ENCODE measurements at regions not wholly inside any gene's neighbourhood (a gene's known extent, or its start where the extent isn't known, plus 50 kb on each side); places are given as distances from the start of the nearest gene placed in this dataset.

DNA sequence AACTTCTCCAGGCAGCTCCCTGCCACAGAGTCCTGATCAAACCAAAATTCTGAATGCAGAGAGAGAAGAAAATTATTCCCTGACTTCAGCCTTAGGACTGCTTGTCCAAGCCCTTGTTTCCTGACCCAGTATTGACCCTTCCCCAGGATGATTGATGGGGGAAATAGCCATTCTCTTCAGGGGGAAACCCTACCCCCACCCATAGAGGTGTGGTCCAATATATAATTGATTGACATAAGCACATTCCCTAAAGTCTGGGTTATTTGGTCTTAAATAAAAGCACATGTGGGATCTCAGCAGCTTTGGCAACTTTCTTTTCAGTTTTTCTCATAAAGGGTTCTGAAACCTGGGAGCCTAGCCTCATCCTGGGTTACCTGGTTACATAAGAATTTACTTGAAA, 201.2 kb upstream of the DDHD1 start:
- H3K4me1 ChIP-seq (ENCODE audit: insufficient read depth), result peaks cover 4% of the 10 kb centered on the region
- DNase-seq, result no peak
- H3K36me3 ChIP-seq, result no peaks in the 10 kb centered on the region
- intact Hi-C loops (cut with DNase I), result no loop called here
- H3K4me3 ChIP-seq, result no peak overlapping the region
- TF ChIP-seq, protein P1, sequence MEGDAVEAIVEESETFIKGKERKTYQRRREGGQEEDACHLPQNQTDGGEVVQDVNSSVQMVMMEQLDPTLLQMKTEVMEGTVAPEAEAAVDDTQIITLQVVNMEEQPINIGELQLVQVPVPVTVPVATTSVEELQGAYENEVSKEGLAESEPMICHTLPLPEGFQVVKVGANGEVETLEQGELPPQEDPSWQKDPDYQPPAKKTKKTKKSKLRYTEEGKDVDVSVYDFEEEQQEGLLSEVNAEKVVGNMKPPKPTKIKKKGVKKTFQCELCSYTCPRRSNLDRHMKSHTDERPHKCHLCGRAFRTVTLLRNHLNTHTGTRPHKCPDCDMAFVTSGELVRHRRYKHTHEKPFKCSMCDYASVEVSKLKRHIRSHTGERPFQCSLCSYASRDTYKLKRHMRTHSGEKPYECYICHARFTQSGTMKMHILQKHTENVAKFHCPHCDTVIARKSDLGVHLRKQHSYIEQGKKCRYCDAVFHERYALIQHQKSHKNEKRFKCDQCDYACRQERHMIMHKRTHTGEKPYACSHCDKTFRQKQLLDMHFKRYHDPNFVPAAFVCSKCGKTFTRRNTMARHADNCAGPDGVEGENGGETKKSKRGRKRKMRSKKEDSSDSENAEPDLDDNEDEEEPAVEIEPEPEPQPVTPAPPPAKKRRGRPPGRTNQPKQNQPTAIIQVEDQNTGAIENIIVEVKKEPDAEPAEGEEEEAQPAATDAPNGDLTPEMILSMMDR (IDR thresholded peaks at IDR 0.05), result no peak
- TF ChIP-seq POLR2A (IDR thresholded peaks at IDR 0.05) (no peak), EP300 (IDR thresholded peaks at IDR 0.05) (no peak)
- H3K27ac ChIP-seq, result no peak overlapping the region
- no peaks in the 10 kb centered on the region for H3K9me3 ChIP-seq
- H3K27me3 ChIP-seq, result no peaks in the 10 kb centered on the region

DNA sequence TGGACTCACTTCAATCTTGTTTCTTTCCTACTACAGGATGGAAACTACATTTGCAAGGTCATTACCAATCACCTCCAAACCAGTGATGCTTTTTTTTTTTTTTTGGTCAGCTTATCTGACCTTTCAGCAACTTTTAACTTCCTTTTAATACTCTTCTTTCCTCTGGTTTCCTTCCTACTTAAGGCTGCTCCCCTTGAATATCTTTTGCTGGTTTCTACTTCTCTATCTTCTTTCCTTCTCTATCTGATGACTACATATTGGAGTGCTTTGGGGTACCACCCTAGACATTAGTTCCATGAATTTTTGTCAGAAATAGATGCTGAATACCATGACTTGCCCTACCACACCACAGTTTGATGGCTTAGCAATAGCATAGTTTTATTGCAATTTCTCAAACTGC, 197.7 kb upstream of the DDHD1 start:
- H3K4me1 ChIP-seq (ENCODE audit: insufficient read depth), result peaks cover 4% of the 10 kb centered on the region
- TF ChIP-seq, protein P1 (IDR thresholded peaks at IDR 0.05), result no peak
- no peak for TF ChIP-seq POLR2A (IDR thresholded peaks at IDR 0.05)
- no peak for TF ChIP-seq EP300 (IDR thresholded peaks at IDR 0.05)
- no peaks in the 10 kb centered on the region for H3K9me3 ChIP-seq
- H3K27me3 ChIP-seq, result no peaks in the 10 kb centered on the region
- no peak for DNase-seq
- H3K36me3 ChIP-seq, result no peaks in the 10 kb centered on the region
- H3K27ac ChIP-seq, result no peak overlapping the region
- no peak overlapping the region for H3K4me3 ChIP-seq
- intact Hi-C loops (cut with DNase I), result no loop called here

DNA sequence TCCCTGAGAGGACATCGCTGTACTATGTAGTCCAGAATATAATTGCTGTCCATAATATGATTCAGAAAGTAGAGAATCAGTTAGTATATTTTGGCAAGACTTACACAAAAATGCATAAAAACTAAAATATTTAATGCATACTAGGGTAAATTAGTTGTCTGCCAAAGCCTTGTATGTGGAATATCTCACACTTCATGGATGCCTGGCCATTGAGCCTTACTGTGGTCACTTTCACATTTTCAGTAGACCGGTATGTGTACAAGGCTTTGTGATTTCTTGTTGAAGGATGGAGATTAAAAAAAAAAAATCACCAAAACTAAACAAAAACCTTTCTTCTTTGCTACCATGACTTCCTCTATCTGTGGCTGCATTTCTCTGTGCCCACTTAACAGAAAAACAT, 197.3 kb upstream of the DDHD1 start:
- DNase-seq, result no peak
- Histone ChIP-seq H3K36me3 (no peaks in the 10 kb centered on the region), H3K27me3 (no peaks in the 10 kb centered on the region), H3K4me1 (ENCODE audit: insufficient read depth) (no peaks in the 10 kb centered on the region), H3K4me3 (no peak overlapping the region), H3K9me3 (no peaks in the 10 kb centered on the region), H3K27ac (no peak overlapping the region)
- intact Hi-C loops (cut with DNase I), result no loop called here
- 94 to 99% (median 94%) methylated on average over 2 of the region's 2 CpGs for WGBS, 3 donors
- TF ChIP-seq POLR2A (IDR thresholded peaks at IDR 0.05), result no peak
- TF ChIP-seq EP300 (IDR thresholded peaks at IDR 0.05), result no peak
- TF ChIP-seq, protein P1 (IDR thresholded peaks at IDR 0.05), result no peak

DNA sequence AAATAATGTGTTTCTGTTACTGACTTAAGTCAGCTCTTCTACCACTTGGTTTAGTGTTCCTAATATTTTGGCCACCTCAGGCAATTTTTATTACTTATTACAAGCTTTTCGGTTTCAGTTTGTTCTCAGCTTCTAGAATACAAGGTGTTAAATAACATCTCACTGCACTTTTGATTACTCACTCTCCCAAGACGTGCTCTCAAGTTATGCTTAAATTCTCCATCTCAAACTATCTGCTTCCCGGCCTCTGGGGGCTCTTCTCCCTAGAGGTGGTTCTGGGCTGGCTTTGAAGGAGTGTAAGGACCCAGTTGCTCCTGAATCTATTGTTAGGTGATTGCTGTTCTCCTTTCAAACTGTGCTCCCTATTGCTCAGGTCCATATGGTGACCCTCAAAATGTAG, 193.9 kb upstream of the DDHD1 start:
- no peak overlapping the region for H3K4me3 ChIP-seq
- H3K9me3 ChIP-seq, result no peaks in the 10 kb centered on the region
- H3K36me3 ChIP-seq, result no peaks in the 10 kb centered on the region
- H3K27ac ChIP-seq, result no peak overlapping the region
- DNase-seq, result no peak
- H3K27me3 ChIP-seq, result no peaks in the 10 kb centered on the region
- WGBS, 3 donors, result 45 to 50% (median 49%) methylated on average over 3 of the region's 3 CpGs
- intact Hi-C loops (cut with DNase I), result no loop called here
- no peak for TF ChIP-seq POLR2A (IDR thresholded peaks at IDR 0.05)
- no peak for TF ChIP-seq EP300 (IDR thresholded peaks at IDR 0.05)
- TF ChIP-seq, protein P1 (IDR thresholded peaks at IDR 0.05), result no peak
- H3K4me1 ChIP-seq (ENCODE audit: insufficient read depth), result no peaks in the 10 kb centered on the region

DNA sequence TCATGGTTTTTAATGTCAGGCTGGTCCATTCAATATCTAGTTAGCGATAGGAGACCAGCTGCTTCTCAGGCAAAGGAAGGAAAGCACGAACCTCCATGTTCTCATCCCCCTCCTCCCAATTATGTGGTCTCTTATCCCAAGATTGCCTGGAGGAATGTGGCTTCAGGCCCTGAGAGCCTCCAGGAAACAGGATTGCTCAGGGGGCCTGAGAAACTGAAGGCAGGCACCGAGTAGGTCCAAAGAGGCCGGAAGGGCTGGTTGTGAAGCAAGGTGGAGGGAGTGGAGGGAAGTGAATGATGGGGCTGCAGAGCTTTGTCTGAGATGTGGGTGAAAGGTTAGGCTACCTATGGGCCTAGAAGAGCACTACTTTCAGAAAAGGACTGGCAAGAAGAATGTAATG, 188.2 kb upstream of the DDHD1 start:
- H3K9me3 ChIP-seq, result no peaks in the 10 kb centered on the region
- TF ChIP-seq POLR2A (IDR thresholded peaks at IDR 0.05), result no peak
- TF ChIP-seq EP300 (IDR thresholded peaks at IDR 0.05), result no peak
- TF ChIP-seq, protein P1 (IDR thresholded peaks at IDR 0.05), result no peak
- 86 to 91% (median 91%) methylated on average over 4 of the region's 4 CpGs for WGBS, 3 donors
- H3K4me3 ChIP-seq, result no peak overlapping the region
- H3K27ac ChIP-seq, result no peak overlapping the region
- no peaks in the 10 kb centered on the region for H3K36me3 ChIP-seq
- no peaks in the 10 kb centered on the region for H3K4me1 ChIP-seq (ENCODE audit: insufficient read depth)
- intact Hi-C loops (cut with DNase I), result no loop called here
- DNase-seq, result no peak
- H3K27me3 ChIP-seq, result no peaks in the 10 kb centered on the region

Measured in ovary (tissue), 7 donors.